Neural progenitor cell (in vitro differentiated cells): ENCODE measurements at regions not wholly inside any gene's neighbourhood (a gene's known extent, or its start where the extent isn't known, plus 50 kb on each side); places are given as distances from the start of the nearest gene placed in this dataset.

ENCODE experiments used
- DNase-seq: peaks from one replicate; pipeline ENCODE4 v3.0.0-alpha.2; 2016; ENCODE audit warnings: low spot score
- H2AFZ ChIP-seq: fragments of 200-600 bp; sonication (generic); replicated peaks from 2 replicates; pipeline ENCODE4 v1.6.1; 2016; ENCODE audit warnings: antibody characterized with exemption
- H3F3A ChIP-seq: fragments of 200-600 bp; sonication (generic); 2 replicates; pipeline ENCODE4 v1.6.1; 2016; ENCODE audit warnings: antibody characterized with exemption, low read depth
- H3K27ac ChIP-seq: fragments of 200-600 bp; sonication (generic); 2 replicates; pipeline ENCODE4 v1.5.1; 2016; ENCODE audit warnings: mild to moderate bottlenecking
- H3K27me3 ChIP-seq: fragments of 200-600 bp; sonication (generic); 2 replicates; pipeline ENCODE4 v1.6.1; 2016; ENCODE audit warnings: mild to moderate bottlenecking, moderate library complexity
- H3K36me3 ChIP-seq: fragments of 200-600 bp; sonication (generic); 2 replicates; pipeline ENCODE4 v1.5.1; 2016
- H3K4me1 ChIP-seq: fragments of 200-600 bp; sonication (generic); 2 replicates; pipeline ENCODE4 v1.6.1; 2016; ENCODE audit warnings: mixed run types
- H3K4me2 ChIP-seq: fragments of 200-600 bp; sonication (generic); 2 replicates; pipeline ENCODE4 v1.6.1; 2016
- H3K4me3 ChIP-seq: fragments of 200-600 bp; sonication (generic); 2 replicates; pipeline ENCODE4 v1.5.1; 2016
- H3K79me2 ChIP-seq: fragments of 200-600 bp; sonication (generic); 2 replicates; pipeline ENCODE4 v1.6.1; 2016; ENCODE audit warnings: low read depth
- H3K9ac ChIP-seq: fragments of 200-600 bp; sonication (generic); 2 replicates; pipeline ENCODE4 v1.6.1; 2016
- H3K9me3 ChIP-seq: fragments of 200-600 bp; sonication (generic); 2 replicates; pipeline ENCODE4 v1.5.1; 2016; ENCODE audit warnings: low read depth
- H4K20me1 ChIP-seq: fragments of 200-600 bp; sonication (generic); 2 replicates; pipeline ENCODE4 v1.6.1; 2016; ENCODE audit warnings: low read depth
- H3K27ac Mint-ChIP-seq: 3 replicates; pipeline ENCODE4 v1.8.0; 2021; ENCODE audit warnings: mixed read lengths
- H3K27me3 Mint-ChIP-seq: 2 replicates; pipeline ENCODE4 v1.8.0; 2022; ENCODE audit warnings: low read depth, mild to moderate bottlenecking, inconsistent platforms, moderate library complexity, mixed read lengths; ENCODE audit not compliant: insufficient read depth
- H3K36me3 Mint-ChIP-seq: 3 replicates; pipeline ENCODE4 v1.8.0; 2021; ENCODE audit warnings: mixed read lengths
- H3K4me1 Mint-ChIP-seq: 3 replicates; pipeline ENCODE4 v1.8.0; 2021; ENCODE audit warnings: mixed read lengths
- H3K4me3 Mint-ChIP-seq: 3 replicates; pipeline ENCODE4 v1.8.0; 2021; ENCODE audit warnings: mild to moderate bottlenecking, moderate library complexity, mixed read lengths
- H3K9me3 Mint-ChIP-seq: 3 replicates; pipeline ENCODE4 v1.8.0; 2020; ENCODE audit warnings: mixed read lengths
- EZH2 ChIP-seq: fragments of 200-600 bp; sonication (generic); IDR thresholded peaks from 2 replicates; pipeline ENCODE4 v1.6.1; 2017; ENCODE audit warnings: antibody characterized with exemption, mild to moderate bottlenecking, moderate library complexity
- EZH2phosphoT487 ChIP-seq: fragments of 200-600 bp; sonication (generic); IDR thresholded peaks from 2 replicates; pipeline ENCODE4 v1.6.1; 2017; ENCODE audit warnings: antibody characterized with exemption
- TF ChIP-seq, protein P1 (sequence below): fragments of 200-600 bp; sonication (generic); IDR thresholded peaks from 2 replicates; pipeline ENCODE4 v1.5.1; 2017; ENCODE audit warnings: antibody characterized with exemption, mild to moderate bottlenecking

- no peaks in the 10 kb centered on the region for H3K36me3 ChIP-seq
- Mint-ChIP-seq H3K9me3 (no peaks in the 10 kb centered on the region), H3K27me3 (no peaks in the 10 kb centered on the region), H3K27ac (no peak overlapping the region), H3K4me3 (no peak overlapping the region), H3K4me1 (peaks cover 21% of the 10 kb centered on the region), H3K36me3 (no peaks in the 10 kb centered on the region)
- H3K4me3 ChIP-seq, result no peak overlapping the region
- no peaks in the 10 kb centered on the region for H3F3A ChIP-seq
- H4K20me1 ChIP-seq, result no peaks in the 10 kb centered on the region
- TF ChIP-seq EZH2phosphoT487 (no peak), EZH2 (no peak)
- TF ChIP-seq, protein P1, sequence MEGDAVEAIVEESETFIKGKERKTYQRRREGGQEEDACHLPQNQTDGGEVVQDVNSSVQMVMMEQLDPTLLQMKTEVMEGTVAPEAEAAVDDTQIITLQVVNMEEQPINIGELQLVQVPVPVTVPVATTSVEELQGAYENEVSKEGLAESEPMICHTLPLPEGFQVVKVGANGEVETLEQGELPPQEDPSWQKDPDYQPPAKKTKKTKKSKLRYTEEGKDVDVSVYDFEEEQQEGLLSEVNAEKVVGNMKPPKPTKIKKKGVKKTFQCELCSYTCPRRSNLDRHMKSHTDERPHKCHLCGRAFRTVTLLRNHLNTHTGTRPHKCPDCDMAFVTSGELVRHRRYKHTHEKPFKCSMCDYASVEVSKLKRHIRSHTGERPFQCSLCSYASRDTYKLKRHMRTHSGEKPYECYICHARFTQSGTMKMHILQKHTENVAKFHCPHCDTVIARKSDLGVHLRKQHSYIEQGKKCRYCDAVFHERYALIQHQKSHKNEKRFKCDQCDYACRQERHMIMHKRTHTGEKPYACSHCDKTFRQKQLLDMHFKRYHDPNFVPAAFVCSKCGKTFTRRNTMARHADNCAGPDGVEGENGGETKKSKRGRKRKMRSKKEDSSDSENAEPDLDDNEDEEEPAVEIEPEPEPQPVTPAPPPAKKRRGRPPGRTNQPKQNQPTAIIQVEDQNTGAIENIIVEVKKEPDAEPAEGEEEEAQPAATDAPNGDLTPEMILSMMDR, result no peak
- H3K4me2 ChIP-seq, result no peak overlapping the region
- no peak overlapping the region for H3K9ac ChIP-seq
- no peak overlapping the region for H3K27ac ChIP-seq
- DNase-seq, result no peak
- no peaks in the 10 kb centered on the region for H3K4me1 ChIP-seq
- no peaks in the 10 kb centered on the region for H3K27me3 ChIP-seq
- H3K9me3 ChIP-seq, result no peaks in the 10 kb centered on the region
- no peaks in the 10 kb centered on the region for H3K79me2 ChIP-seq
- H2AFZ ChIP-seq, result no peak overlapping the region
Observed at GRCh38 chr13:22596171-22596863, 584.5 kb upstream of the SGCG start.

DNA sequence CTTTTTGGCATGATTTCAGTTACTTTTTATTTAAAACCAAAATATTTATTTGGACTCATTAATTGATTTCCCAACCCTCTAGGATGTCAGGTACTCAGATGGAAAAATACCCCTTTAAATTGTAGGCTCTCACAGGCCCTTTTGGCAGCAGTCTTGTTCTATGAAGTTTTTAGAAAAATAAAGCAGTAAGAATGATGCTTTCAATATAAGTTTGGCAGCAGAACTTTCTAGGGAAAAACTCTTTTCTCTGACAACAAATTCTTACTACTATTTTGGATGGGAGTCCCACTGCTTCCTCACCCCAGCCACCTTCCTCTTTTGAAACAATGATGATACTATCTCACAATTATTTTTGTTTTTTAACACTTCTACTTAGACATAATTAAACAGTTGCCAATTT, 581.6 kb upstream of the SGCG start:
- no peaks in the 10 kb centered on the region for H4K20me1 ChIP-seq
- no peaks in the 10 kb centered on the region for H3K27me3 ChIP-seq
- Mint-ChIP-seq H3K4me3 (no peak overlapping the region), H3K4me1 (peaks cover 15% of the 10 kb centered on the region), H3K36me3 (no peaks in the 10 kb centered on the region), H3K9me3 (peaks cover 7% of the 10 kb centered on the region), H3K27me3 (no peaks in the 10 kb centered on the region), H3K27ac (no peak overlapping the region)
- H3K4me1 ChIP-seq, result no peaks in the 10 kb centered on the region
- no peak overlapping the region for H3K4me2 ChIP-seq
- H3K79me2 ChIP-seq, result no peaks in the 10 kb centered on the region
- no peak overlapping the region for H3K9ac ChIP-seq
- H3F3A ChIP-seq, result no peaks in the 10 kb centered on the region
- no peak overlapping the region for H3K4me3 ChIP-seq
- no peak overlapping the region for H3K27ac ChIP-seq
- H2AFZ ChIP-seq, result no peak overlapping the region
- TF ChIP-seq EZH2 (no peak), EZH2phosphoT487 (no peak)
- TF ChIP-seq, protein P1, result no peak
- no peaks in the 10 kb centered on the region for H3K36me3 ChIP-seq
- DNase-seq, result no peak
- H3K9me3 ChIP-seq, result no peaks in the 10 kb centered on the region

DNA sequence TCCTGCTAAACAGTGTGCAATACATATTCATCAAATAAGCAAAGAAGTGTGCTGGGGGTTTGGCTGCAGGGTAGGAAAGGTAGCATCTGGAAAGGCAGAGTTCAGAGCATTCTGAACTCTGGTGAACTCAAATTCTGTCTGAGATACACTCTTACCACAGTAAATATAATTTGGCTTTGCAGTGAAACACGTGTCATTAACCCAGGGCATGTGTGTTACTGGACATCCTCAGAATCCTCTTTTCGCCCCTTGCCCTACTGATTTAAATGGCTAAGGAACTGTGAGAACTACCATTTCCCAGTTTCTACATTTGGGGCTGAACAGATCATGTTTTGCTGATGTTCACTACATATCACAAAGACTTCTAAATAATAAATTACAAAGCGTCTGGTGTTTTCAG, 562.8 kb upstream of the SGCG start:
- Histone ChIP-seq H4K20me1 (no peaks in the 10 kb centered on the region), H3K4me1 (no peaks in the 10 kb centered on the region), H3K27me3 (no peaks in the 10 kb centered on the region), H3K4me2 (no peak overlapping the region), H3K9me3 (peaks cover 3% of the 10 kb centered on the region), H3K36me3 (no peaks in the 10 kb centered on the region), H3K27ac (no peak overlapping the region), H2AFZ (no peak overlapping the region), H3K79me2 (no peaks in the 10 kb centered on the region), H3K4me3 (no peak overlapping the region), H3F3A (no peaks in the 10 kb centered on the region), H3K9ac (no peak overlapping the region)
- peaks cover 6% of the 10 kb centered on the region for H3K9me3 Mint-ChIP-seq
- no peak for DNase-seq
- H3K4me1 Mint-ChIP-seq, result no peaks in the 10 kb centered on the region
- no peaks in the 10 kb centered on the region for H3K27me3 Mint-ChIP-seq
- no peak for TF ChIP-seq EZH2phosphoT487
- TF ChIP-seq, protein P1, result no peak
- TF ChIP-seq EZH2, result no peak
- H3K27ac Mint-ChIP-seq, result no peak overlapping the region
- no peaks in the 10 kb centered on the region for H3K36me3 Mint-ChIP-seq
- no peak overlapping the region for H3K4me3 Mint-ChIP-seq
